Mesenchymal stem cell (in vitro differentiated cells and primary cell): ENCODE measurements at regions not wholly inside any gene's neighbourhood (a gene's known extent, or its start where the extent isn't known, plus 50 kb on each side); places are given as distances from the start of the nearest gene placed in this dataset.

ENCODE experiments used
- DNase-seq: peaks from one replicate; pipeline ENCODE4 v3.0.0-alpha.2; 2013
- H2AFZ ChIP-seq: one replicate; pipeline ENCODE4 v1.6.1; 2013; ENCODE audit warnings: low read depth, mild to moderate bottlenecking, control low read depth, inconsistent platforms, low read length, moderate library complexity
- H2AK5ac ChIP-seq: 2 replicates; pipeline ENCODE4 v1.6.1; 2013; ENCODE audit warnings: low read length, moderate library complexity, mild to moderate bottlenecking, inconsistent platforms; ENCODE audit not compliant: severe bottlenecking
- H2BK120ac ChIP-seq: one replicate; pipeline ENCODE4 v1.6.1; 2013; ENCODE audit warnings: low read depth, mild to moderate bottlenecking, inconsistent platforms, low read length, moderate library complexity
- H2BK12ac ChIP-seq, 2 experiments: one replicate each; pipeline ENCODE4 v1.6.1; 2013; ENCODE audit warnings: inconsistent platforms in 2 of 2, low read length in 2 of 2, mild to moderate bottlenecking in 2 of 2, moderate library complexity in 2 of 2, control low read depth in 1 of 2
- H2BK15ac ChIP-seq: one replicate; pipeline ENCODE4 v1.6.1; 2013; ENCODE audit warnings: mild to moderate bottlenecking, low read depth, inconsistent platforms; ENCODE audit not compliant: poor library complexity, severe bottlenecking
- H2BK5ac ChIP-seq: 2 replicates; pipeline ENCODE4 v1.6.1; 2013; ENCODE audit warnings: low read depth, mild to moderate bottlenecking, low read length, control low read depth, inconsistent platforms; ENCODE audit not compliant: poor library complexity, severe bottlenecking
- H3K14ac ChIP-seq, 2 experiments: one replicate each; pipeline ENCODE4 v1.6.1; 2013; ENCODE audit warnings: inconsistent platforms in 2 of 2, low read length in 2 of 2, control low read depth in 1 of 2, mild to moderate bottlenecking in 1 of 2, moderate library complexity in 1 of 2
- H3K18ac ChIP-seq, 2 experiments: one replicate each; pipeline ENCODE4 v1.6.1; 2013; ENCODE audit warnings: inconsistent platforms in 2 of 2, low read length in 2 of 2, control low read depth in 1 of 2, low read depth in 1 of 2, mild to moderate bottlenecking in 1 of 2
- H3K23ac ChIP-seq, 2 experiments: one replicate each; pipeline ENCODE4 v1.6.1; 2013; ENCODE audit warnings: inconsistent platforms in 2 of 2, low read length in 2 of 2, mild to moderate bottlenecking in 2 of 2, moderate library complexity in 2 of 2, control low read depth in 1 of 2
- H3K27ac ChIP-seq: 2 replicates; pipeline ENCODE4 v1.5.1; 2013; ENCODE audit warnings: mild to moderate bottlenecking, moderate library complexity, low read length, control low read depth, inconsistent platforms; ENCODE audit not compliant: poor library complexity, severe bottlenecking
- H3K27me3 ChIP-seq, 2 experiments: 2 replicates each; pipeline versions ENCODE4 v1.6.1 to v1.7.0; 2013; ENCODE audit warnings: low read length in 2 of 2, mild to moderate bottlenecking in 2 of 2, moderate library complexity in 2 of 2, control low read depth in 1 of 2, inconsistent platforms in 1 of 2; ENCODE audit not compliant: control insufficient read depth in 1 of 2, insufficient read depth in 1 of 2
- H3K36me3 ChIP-seq, 2 experiments: 2 replicates each; pipeline versions ENCODE4 v1.6.1 to v1.7.0; 2013; ENCODE audit warnings: low read length in 2 of 2, control low read depth in 1 of 2, inconsistent platforms in 1 of 2, low read depth in 1 of 2, mild to moderate bottlenecking in 1 of 2; ENCODE audit not compliant: insufficient read depth in 2 of 2, control insufficient read depth in 1 of 2
- H3K4ac ChIP-seq, 2 experiments: one replicate each; pipeline ENCODE4 v1.6.1; 2013; ENCODE audit warnings: inconsistent platforms in 2 of 2, low read length in 2 of 2, mild to moderate bottlenecking in 2 of 2, moderate library complexity in 2 of 2, control low read depth in 1 of 2, low read depth in 1 of 2
- H3K4me1 ChIP-seq: 2 replicates; pipeline ENCODE4 v1.6.1; 2013; ENCODE audit warnings: low read depth, low read length, control low read depth; ENCODE audit not compliant: control insufficient read depth, insufficient read depth
- H3K4me2 ChIP-seq: 2 replicates; pipeline ENCODE4 v1.6.1; 2013; ENCODE audit warnings: low read length, mild to moderate bottlenecking, inconsistent platforms; ENCODE audit not compliant: poor library complexity, severe bottlenecking
- H3K4me3 ChIP-seq, 2 experiments: 2 replicates each; pipeline versions ENCODE4 v1.5.1 to v1.7.0; 2013; ENCODE audit warnings: low read length in 2 of 2, mild to moderate bottlenecking in 2 of 2, control low read depth in 1 of 2, low read depth in 1 of 2; ENCODE audit not compliant: insufficient read depth in 1 of 2
- H3K79me1 ChIP-seq: replicated peaks from 2 replicates; pipeline ENCODE4 v1.6.1; 2013; ENCODE audit warnings: mild to moderate bottlenecking, control low read depth, low read length, inconsistent platforms; ENCODE audit not compliant: poor library complexity, severe bottlenecking
- H3K9ac ChIP-seq: 2 replicates; pipeline ENCODE4 v1.7.0; 2013; ENCODE audit warnings: mild to moderate bottlenecking, low read length, moderate library complexity
- H3K9me3 ChIP-seq: 2 replicates; pipeline ENCODE4 v1.7.0; 2013; ENCODE audit warnings: mild to moderate bottlenecking, low read length; ENCODE audit not compliant: control insufficient read depth
- H4K8ac ChIP-seq: one replicate; pipeline ENCODE4 v1.6.1; 2013; ENCODE audit warnings: inconsistent platforms, mild to moderate bottlenecking, low read length, moderate library complexity
- H4K91ac ChIP-seq: one replicate; pipeline ENCODE4 v1.6.1; 2013; ENCODE audit warnings: mild to moderate bottlenecking, low read length, inconsistent platforms
- WGBS: methylation state at CpG from one replicate; pipeline ENCODE4 v1.1.7; 2013; ENCODE audit warnings: mixed read lengths; 5-methylcytosine and 5-hydroxymethylcytosine counted together

DNA sequence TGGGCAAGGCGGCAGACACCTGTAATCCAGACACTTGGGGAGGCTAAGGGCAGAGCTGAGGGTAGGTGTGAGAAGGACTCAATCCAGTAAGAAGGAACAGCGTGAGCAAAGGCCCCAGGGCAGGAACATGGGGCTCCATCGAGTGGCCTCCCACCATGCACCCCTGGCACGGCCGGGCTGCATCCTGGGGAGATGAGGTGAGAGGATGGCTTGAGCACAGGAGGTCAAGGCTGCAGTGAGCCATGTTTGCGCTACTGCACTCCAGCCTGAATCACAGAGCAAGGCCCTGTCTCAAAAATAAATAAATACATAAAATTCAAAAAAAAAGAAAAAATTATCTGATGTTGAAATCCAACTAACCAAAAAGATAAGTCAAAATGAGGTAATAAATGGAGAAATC, 58.5 kb downstream of the ARL6IP4 start:
- H3K4me2 ChIP-seq, result no peak overlapping the region
- H2BK120ac ChIP-seq, result no peak overlapping the region
- peaks cover 11% of the 10 kb centered on the region for H3K79me1 ChIP-seq
- H3K4ac ChIP-seq, result no peak overlapping the region
- peaks cover 2 to 3% of the 10 kb centered on the region in 2 experiments for H3K36me3 ChIP-seq
- peaks cover 10% of the 10 kb centered on the region for H3K4me1 ChIP-seq
- H4K8ac ChIP-seq, result peak overlapping the region; percentile 21
- no peak overlapping the region for H3K27ac ChIP-seq
- no peak overlapping the region for H2BK15ac ChIP-seq
- H2BK5ac ChIP-seq, result no peak overlapping the region
- H2AFZ ChIP-seq, result no peak overlapping the region
- H3K14ac ChIP-seq, result no peak overlapping the region
- H3K18ac ChIP-seq, result no peak overlapping the region
- H3K23ac ChIP-seq, result no peak overlapping the region
- H2AK5ac ChIP-seq, result no peak overlapping the region
- WGBS, result 91% methylated on average over 5 of the region's 6 CpGs
- no peaks in the 10 kb centered on the region for H3K27me3 ChIP-seq
- no peak overlapping the region for H3K9ac ChIP-seq
- H3K9me3 ChIP-seq, result no peaks in the 10 kb centered on the region
- no peak for DNase-seq
- H2BK12ac ChIP-seq, result no peak overlapping the region
- no peak overlapping the region for H4K91ac ChIP-seq
- H3K4me3 ChIP-seq, result no peak overlapping the region

DNA sequence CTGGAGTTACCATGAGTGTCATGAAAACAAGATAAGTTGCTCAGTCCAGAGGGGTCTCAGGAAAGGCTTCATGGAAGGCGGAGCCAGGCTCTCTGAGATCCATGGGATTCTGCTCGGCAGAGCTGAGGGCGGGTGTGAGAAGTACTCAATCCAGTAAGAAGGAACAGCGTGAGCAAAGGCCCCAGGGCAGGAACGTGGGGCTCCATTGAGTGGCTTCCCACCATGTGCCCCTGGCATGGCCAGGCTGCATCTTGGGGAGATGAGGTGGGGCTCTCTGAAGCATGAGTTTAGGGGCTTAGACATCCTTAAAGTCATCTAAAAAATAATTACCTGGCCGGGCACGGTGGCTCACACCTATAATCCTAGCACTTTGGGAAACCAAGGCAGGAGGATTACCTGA, 58.0 kb downstream of the ARL6IP4 start:
- peaks cover 6% of the 10 kb centered on the region for H3K4me1 ChIP-seq
- H3K79me1 ChIP-seq, result peaks cover 11% of the 10 kb centered on the region
- H3K27me3 ChIP-seq, result no peaks in the 10 kb centered on the region
- no peak overlapping the region for H3K14ac ChIP-seq
- no peak overlapping the region for H2BK120ac ChIP-seq
- no peak overlapping the region for H4K91ac ChIP-seq
- H3K36me3 ChIP-seq, result peaks cover 3 to 7% of the 10 kb centered on the region in 2 experiments
- no peak overlapping the region for H2BK12ac ChIP-seq
- WGBS, result 89% methylated on average over 6 of the region's 7 CpGs
- no peak overlapping the region for H2AK5ac ChIP-seq
- no peak for DNase-seq
- no peak overlapping the region for H3K9ac ChIP-seq
- H3K4me2 ChIP-seq, result no peak overlapping the region
- H3K4me3 ChIP-seq, result no peak overlapping the region
- H2BK5ac ChIP-seq, result no peak overlapping the region
- H3K9me3 ChIP-seq, result no peaks in the 10 kb centered on the region
- H3K4ac ChIP-seq, result no peak overlapping the region
- no peak overlapping the region for H3K27ac ChIP-seq
- H2BK15ac ChIP-seq, result no peak overlapping the region
- H2AFZ ChIP-seq, result no peak overlapping the region
- H3K18ac ChIP-seq, result no peak overlapping the region
- H4K8ac ChIP-seq, result no peak overlapping the region
- no peak overlapping the region for H3K23ac ChIP-seq

DNA sequence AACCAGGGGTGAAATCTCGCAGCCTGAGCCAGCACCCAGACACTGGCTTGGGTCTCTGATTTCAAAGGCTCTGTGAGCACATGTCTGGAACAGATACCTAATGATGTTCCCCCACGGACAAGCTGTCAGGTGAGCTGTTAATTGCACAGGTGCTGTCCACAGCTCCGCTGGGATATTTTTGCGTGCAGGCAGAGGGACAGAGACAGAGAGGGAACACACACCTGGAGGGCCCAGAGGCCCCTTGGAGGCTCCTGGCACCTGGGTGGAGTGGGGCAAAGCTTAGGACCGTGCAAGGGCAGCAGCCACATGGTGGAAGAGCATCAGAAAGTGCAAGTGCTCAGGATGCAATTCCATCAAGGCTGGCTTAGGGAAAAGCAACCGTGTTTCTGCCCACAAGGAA, 57.3 kb downstream of the ARL6IP4 start:
- Histone ChIP-seq H3K14ac (no peak overlapping the region), H3K4ac (no peak overlapping the region), H3K9ac (no peak overlapping the region), H3K18ac (no peak overlapping the region), H3K23ac (no peak overlapping the region), H2BK15ac (no peak overlapping the region), H4K8ac (no peak overlapping the region), H2AK5ac (no peak overlapping the region), H3K27me3 (no peaks in the 10 kb centered on the region), H2BK120ac (no peak overlapping the region), H3K4me2 (no peak overlapping the region), H3K27ac (no peak overlapping the region), H2BK12ac (no peak overlapping the region), H3K4me3 (no peak overlapping the region), H3K36me3 (peaks cover 9 to 14% of the 10 kb centered on the region in 2 experiments), H3K79me1 (peaks cover 9% of the 10 kb centered on the region), H2BK5ac (no peak overlapping the region), H2AFZ (no peak overlapping the region), H3K9me3 (no peaks in the 10 kb centered on the region), H3K4me1 (peaks cover 2% of the 10 kb centered on the region), H4K91ac (no peak overlapping the region)
- no peak for DNase-seq
- 92% methylated on average over 6 of the region's 6 CpGs for WGBS

DNA sequence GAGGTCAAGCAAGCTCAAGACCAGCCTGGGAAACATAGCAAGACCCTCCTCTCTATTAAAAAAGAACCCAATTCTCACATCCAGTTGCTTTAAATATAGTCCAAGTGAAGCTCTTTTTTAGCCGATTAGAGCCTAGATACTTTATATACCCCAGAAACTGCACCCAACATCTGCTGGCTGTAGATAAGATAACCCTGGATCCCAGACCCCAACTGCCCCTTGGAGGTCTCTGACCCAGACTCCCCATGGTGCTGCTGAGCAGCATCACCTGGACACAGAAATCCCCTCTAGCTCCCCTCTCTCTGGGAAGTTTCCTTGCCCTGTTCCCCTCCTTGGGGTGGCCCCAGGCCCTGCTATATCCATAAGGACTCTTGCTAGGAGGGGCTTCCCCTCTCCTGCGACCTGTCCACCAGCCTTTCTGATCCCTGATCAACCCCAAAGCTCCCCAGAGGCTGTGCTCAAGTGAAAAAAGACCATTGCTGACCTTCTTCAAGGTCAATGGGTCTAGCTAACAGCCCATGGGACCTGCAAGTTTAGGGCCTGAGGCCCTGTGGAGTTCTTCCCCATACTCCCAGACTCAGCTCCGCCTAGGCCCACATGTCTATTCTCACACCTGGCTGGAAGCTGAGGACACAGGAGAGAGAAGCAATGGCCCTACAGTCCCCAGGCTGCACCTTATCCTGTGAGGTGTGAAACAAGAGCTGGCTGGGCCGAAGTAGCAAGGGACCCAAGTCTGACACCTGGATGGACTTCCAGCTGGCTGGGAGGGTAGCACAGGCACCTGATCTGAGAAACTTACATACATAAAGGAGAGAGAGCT, 56.2 kb downstream of the ARL6IP4 start:
- no peak overlapping the region for H2AK5ac ChIP-seq
- H4K91ac ChIP-seq, result no peak overlapping the region
- no peak overlapping the region for H3K9ac ChIP-seq
- no peak overlapping the region for H2BK12ac ChIP-seq
- H3K23ac ChIP-seq, result peak overlapping the region in 1 of 2 experiments; percentile 15
- no peak overlapping the region for H3K18ac ChIP-seq
- WGBS, result 92% methylated on average over 4 of the region's 4 CpGs
- H3K36me3 ChIP-seq, result peaks cover 14 to 18% of the 10 kb centered on the region in 2 experiments
- no peak overlapping the region for H3K4me2 ChIP-seq
- no peak overlapping the region for H4K8ac ChIP-seq
- no peak overlapping the region for H2BK120ac ChIP-seq
- no peak for DNase-seq
- no peak overlapping the region for H3K4ac ChIP-seq
- peaks cover 2% of the 10 kb centered on the region for H3K79me1 ChIP-seq
- H3K9me3 ChIP-seq, result no peaks in the 10 kb centered on the region
- no peak overlapping the region for H3K27ac ChIP-seq
- H3K4me1 ChIP-seq, result no peaks in the 10 kb centered on the region
- H2BK15ac ChIP-seq, result no peak overlapping the region
- H3K14ac ChIP-seq, result no peak overlapping the region
- H3K27me3 ChIP-seq, result no peaks in the 10 kb centered on the region
- no peak overlapping the region for H2BK5ac ChIP-seq
- H3K4me3 ChIP-seq, result no peak overlapping the region
- no peak overlapping the region for H2AFZ ChIP-seq
